ENCODE measurements at regions not wholly inside any gene's neighbourhood (a gene's known extent, or its start where the extent isn't known, plus 50 kb on each side); places are given as distances from the start of the nearest gene placed in this dataset.

DNA sequence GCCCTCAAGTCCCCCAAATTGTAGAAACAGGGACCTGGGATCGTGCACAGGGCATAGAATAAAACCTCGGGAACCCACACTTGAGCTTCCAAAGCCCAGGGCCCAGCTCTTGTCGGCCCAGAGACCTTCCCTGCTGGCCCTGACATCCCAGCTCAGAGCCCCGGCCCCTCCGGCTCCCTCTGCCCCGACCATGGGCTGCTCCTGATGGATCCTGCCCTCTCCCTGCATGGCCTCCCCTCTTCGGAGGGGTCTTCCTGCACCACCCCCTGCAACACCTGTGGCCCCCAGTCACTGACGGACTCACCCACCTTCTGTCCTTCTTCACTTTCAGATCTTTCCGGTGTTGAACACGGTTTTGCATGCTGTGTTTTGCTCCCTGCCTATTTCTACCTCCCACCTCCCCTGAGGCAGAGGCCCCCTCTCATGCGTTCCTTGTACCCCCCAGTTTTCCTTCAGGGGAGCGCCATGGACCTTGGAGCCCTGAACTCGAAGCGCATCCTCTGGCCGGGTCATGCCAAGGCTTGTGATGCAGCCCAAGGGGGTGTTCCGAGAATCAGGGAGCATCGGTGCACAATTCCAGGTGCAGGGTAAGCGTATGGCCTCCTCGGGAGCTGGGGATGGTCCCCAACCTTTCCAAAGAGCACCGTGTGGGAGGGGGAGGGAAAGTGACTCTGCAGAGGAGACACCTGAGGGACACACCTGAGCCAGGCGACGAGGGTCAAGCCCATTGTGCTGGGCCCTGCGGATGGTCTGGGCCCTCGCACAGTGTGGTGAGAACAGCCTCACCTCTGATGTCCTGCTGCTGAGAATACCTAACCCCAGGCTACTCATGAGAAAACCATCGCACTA is 666.4 kb downstream of the BRD1 start:
- H3K4me3 ChIP-seq: no peak overlapping the region
- no peak overlapping the region for H3K27ac ChIP-seq
- no peak for DNase-seq (ENCODE audit: low spot score)
- TF ChIP-seq, protein P1, sequence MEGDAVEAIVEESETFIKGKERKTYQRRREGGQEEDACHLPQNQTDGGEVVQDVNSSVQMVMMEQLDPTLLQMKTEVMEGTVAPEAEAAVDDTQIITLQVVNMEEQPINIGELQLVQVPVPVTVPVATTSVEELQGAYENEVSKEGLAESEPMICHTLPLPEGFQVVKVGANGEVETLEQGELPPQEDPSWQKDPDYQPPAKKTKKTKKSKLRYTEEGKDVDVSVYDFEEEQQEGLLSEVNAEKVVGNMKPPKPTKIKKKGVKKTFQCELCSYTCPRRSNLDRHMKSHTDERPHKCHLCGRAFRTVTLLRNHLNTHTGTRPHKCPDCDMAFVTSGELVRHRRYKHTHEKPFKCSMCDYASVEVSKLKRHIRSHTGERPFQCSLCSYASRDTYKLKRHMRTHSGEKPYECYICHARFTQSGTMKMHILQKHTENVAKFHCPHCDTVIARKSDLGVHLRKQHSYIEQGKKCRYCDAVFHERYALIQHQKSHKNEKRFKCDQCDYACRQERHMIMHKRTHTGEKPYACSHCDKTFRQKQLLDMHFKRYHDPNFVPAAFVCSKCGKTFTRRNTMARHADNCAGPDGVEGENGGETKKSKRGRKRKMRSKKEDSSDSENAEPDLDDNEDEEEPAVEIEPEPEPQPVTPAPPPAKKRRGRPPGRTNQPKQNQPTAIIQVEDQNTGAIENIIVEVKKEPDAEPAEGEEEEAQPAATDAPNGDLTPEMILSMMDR (IDR thresholded peaks at IDR 0.05): no peak

DNA sequence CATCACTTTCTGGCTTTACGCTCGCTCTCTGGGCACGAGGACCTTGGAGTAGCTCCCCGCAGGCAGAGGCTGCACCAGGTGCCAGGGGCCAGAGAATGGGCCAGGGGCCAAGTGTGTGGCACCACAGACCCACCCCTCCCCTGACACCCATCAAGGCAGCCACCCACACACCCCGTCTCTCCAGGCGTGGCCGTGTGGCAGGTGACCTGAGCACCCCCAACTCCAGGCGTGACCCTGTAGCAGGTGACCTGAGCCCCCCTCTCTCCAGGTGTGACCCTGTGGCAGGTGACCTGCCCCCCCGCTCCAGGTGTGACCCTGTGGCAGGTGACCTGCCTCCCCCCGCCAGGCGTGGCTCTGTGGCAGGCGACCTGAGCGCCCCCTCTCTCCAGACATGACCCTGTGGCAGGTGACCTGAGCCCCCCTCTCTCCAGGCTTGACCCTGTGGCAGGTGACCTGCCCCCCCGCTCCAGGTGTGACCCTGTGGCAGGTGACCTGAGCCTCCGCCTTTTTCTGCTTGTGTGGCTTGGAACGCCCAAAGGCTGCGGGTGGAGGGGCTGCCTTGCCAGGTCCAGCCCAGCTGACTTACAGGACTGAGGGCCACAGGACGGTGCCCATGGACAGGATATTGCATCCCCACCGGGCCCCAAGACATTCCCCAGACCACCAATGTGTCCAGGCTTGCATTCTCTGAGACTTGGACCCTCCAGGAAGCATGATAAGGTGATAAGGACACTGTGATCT is 667.2 kb downstream of the BRD1 start:
- no peak for DNase-seq (ENCODE audit: low spot score)
- TF ChIP-seq, protein P1 (IDR thresholded peaks at IDR 0.05): no peak
- Histone ChIP-seq H3K27ac (no peak overlapping the region), H3K4me3 (no peak overlapping the region)

DNA sequence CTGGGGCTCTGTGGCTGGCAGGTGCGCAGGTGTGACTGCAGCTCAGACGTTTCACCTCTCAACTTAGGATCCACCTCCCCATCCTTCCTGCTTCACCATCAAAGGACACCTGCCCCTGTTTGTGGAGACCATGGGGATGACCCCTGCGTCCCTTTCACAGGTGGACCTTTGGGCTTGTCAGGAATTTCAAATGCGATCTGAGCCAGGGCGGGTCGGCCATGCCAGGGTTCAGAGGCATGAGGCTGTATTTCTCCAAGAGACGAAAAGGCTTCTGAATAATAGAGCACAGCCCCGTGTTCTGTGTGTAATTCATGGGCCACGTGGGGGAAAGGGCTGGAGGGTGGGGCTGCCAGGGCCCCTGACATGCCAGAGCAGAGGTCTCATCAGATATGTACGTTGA is 668.0 kb downstream of the BRD1 start:
- DNase-seq (ENCODE audit: low spot score): no peak
- TF ChIP-seq, protein P1 (IDR thresholded peaks at IDR 0.05): no peak
- no peak overlapping the region for H3K27ac ChIP-seq
- no peak overlapping the region for H3K4me3 ChIP-seq

DNA sequence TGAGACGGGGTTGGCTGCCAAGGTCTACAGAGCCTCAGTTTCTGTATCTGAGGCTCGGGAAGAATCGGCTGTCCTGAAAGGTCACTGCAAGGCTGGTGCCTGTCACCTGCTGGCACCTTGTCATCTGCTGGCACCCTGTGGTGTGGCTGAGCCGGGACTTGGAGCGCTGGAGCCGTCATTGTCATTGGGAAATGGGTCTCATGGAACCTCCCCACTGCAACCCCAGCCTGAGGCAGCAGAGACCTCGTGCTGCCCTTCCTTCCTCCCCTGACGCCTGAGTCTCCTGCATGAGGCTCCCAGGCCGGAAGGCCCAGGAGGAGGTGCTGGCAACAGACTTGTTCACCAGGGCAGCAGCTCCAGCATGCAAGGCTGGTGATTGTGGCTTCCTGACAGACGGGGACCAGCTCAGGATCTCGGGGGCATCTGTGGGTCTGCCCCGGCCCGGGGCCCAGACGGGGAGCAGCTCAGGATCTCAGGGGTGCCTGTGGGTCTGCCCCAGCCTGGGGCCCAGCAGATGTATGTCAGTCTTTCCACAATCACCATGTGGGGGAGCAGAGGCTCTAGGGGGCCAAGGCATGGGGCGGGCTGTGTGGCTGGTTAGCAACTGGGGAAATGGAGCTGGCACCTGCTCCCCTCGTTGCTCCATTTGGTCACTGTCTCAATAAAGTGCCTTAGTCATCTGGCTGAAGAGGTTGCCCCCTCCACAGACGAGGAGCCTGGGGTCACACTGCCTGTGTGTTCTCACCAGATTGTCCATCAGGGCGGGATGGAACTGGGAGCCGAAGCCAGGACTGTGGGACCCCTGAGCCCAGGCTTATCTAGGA is 668.7 kb downstream of the BRD1 start:
- no peak for DNase-seq (ENCODE audit: low spot score)
- no peak overlapping the region for H3K4me3 ChIP-seq
- TF ChIP-seq, protein P1 (IDR thresholded peaks at IDR 0.05): no peak
- no peak overlapping the region for H3K27ac ChIP-seq

DNA sequence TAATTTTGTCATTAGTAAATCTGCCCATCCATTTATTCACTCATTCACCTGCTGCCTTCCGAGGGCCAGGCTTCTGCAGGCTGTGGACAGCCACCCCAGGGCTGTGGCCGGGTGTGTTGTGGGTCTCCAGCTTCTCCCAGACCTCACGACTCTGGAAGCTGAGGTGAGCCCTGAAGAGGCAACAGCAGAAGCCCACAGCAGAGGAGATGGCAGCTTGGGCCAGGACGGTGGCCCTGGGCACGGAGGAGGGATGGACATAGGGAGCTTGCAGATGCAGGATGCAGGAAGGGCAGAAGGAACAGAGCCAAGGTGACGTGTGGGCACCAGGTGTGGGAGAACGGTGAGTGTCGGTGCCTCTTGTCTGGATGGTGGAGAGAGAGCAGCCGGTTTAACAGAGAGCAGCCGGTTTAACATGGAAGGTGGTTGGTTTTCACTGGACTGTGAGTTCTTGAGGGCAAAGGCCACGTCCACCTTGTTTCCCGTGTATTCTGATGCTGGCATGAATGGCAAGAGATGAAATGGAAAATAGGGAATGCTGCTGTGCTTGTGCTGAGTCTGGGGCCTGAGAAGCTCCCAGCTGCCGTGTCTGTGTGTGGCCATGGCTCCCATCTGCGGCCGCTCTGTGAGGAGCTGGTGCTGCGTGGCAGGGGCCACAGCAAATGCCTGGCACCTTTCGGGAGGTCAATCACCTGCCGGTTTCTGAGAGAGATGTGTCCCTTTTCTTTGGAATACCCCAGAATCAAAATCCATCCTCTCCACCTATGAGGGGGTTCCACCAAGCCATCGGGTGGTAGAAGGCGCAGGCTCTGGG is 669.9 kb downstream of the BRD1 start:
- DNase-seq (ENCODE audit: low spot score): no peak
- no peak overlapping the region for H3K4me3 ChIP-seq
- TF ChIP-seq, protein P1 (IDR thresholded peaks at IDR 0.05): no peak
- H3K27ac ChIP-seq: no peak overlapping the region

DNA sequence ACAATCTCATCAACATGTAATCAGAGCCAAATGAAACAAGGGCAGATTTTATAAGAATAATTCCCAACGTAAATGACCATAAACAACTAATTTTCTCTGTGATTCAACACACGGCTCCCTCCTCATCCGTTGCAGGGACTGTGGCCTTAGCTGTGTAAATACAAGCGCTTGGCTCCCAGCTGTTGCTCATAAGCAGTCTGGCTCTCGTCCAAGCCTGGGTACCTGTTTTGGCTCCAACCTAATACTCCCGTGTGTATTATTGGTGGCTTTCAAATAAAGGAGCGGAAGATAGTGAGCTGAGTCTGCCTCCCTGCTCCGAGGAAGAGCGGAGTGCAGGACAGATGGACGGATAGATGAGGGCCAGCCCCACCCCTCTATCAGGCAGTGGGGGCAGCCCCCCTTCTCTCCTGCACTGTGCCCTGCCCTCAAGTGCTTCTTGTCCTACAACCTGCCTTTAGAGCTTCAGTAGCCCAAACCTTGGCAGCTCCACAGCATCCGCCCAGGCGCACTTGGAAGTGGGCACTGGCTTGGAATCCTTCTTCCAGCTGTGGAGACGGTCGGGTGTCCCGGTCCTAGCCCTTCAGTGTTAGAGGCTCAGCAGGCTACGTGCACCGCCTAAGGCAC is 670.9 kb downstream of the BRD1 start:
- H3K27ac ChIP-seq: no peak overlapping the region
- no peak for DNase-seq (ENCODE audit: low spot score)
- no peak overlapping the region for H3K4me3 ChIP-seq
- TF ChIP-seq, protein P1 (IDR thresholded peaks at IDR 0.05): no peak
